ENCODE measurements at regions not wholly inside any gene's neighbourhood (a gene's known extent, or its start where the extent isn't known, plus 50 kb on each side); places are given as distances from the start of the nearest gene placed in this dataset.

- no peak for DNase-seq
Observed at GRCh38 chr21:22630953-22631465, 1632.8 kb downstream of the NCAM2 start.

- DNase-seq, result no peak
Observed at GRCh38 chr21:22632176-22632575, 1634.0 kb downstream of the NCAM2 start.

GRCh38 chr21:22649246-22649645, 1651.0 kb downstream of the NCAM2 start:
- DNase-seq, result no peak

GRCh38 chr21:22650226-22650625, 1652.0 kb downstream of the NCAM2 start:
- DNase-seq, result no peak

- no peak for DNase-seq
Observed at GRCh38 chr21:22657781-22658180, 1659.6 kb downstream of the NCAM2 start.

GRCh38 chr21:22670148-22670547, 1671.9 kb downstream of the NCAM2 start:
- no peak for DNase-seq

- no peak for DNase-seq
Observed at GRCh38 chr21:22679207-22679606, 1681.0 kb downstream of the NCAM2 start.

GRCh38 chr21:22691658-22692057, 1693.4 kb downstream of the NCAM2 start:
- no peak for DNase-seq

- DNase-seq, result no peak
Observed at GRCh38 chr21:22703521-22703920, 1705.3 kb downstream of the NCAM2 start.

- no peak for DNase-seq
Observed at GRCh38 chr21:22710721-22711120, 1712.5 kb downstream of the NCAM2 start.

- no peak for DNase-seq
Observed at GRCh38 chr21:22711636-22712035, 1713.4 kb downstream of the NCAM2 start.

GRCh38 chr21:22725436-22725835, 1727.2 kb downstream of the NCAM2 start:
- DNase-seq, result no peak

- DNase-seq, result no peak
Observed at GRCh38 chr21:22728091-22728490, 1729.9 kb downstream of the NCAM2 start.

GRCh38 chr21:22743085-22743484, 1744.9 kb downstream of the NCAM2 start:
- no peak for DNase-seq

GRCh38 chr21:22754746-22755145, 1756.5 kb downstream of the NCAM2 start:
- no peak for DNase-seq

GRCh38 chr21:22758478-22758877, 1760.3 kb downstream of the NCAM2 start:
- DNase-seq, result no peak

GRCh38 chr21:22762463-22762862, 1764.3 kb downstream of the NCAM2 start:
- no peak for DNase-seq

GRCh38 chr21:22763442-22763841, 1765.2 kb downstream of the NCAM2 start:
- DNase-seq, result no peak

- no peak for DNase-seq
Observed at GRCh38 chr21:22764222-22764621, 1766.0 kb downstream of the NCAM2 start.

- DNase-seq, result no peak
Observed at GRCh38 chr21:22791376-22791775, 1793.2 kb downstream of the NCAM2 start.

- DNase-seq, result no peak
Observed at GRCh38 chr21:22791986-22792560, 1793.9 kb downstream of the NCAM2 start.

- no peak for DNase-seq
Observed at GRCh38 chr21:22795091-22795490, 1796.9 kb downstream of the NCAM2 start.

- DNase-seq, result no peak
Observed at GRCh38 chr21:22795644-22796043, 1797.4 kb downstream of the NCAM2 start.

- no peak for DNase-seq
Observed at GRCh38 chr21:22796147-22796546, 1797.9 kb downstream of the NCAM2 start.

GRCh38 chr21:22804151-22804550, 1805.9 kb downstream of the NCAM2 start:
- no peak for DNase-seq
